MM.1S (cell line): ENCODE measurements at regions not wholly inside any gene's neighbourhood (a gene's known extent, or its start where the extent isn't known, plus 50 kb on each side); places are given as distances from the start of the nearest gene placed in this dataset.

Source experiments
- CTCF ChIP-seq: fragments of 300-600 bp; sonication (generic); IDR thresholded peaks from 2 replicates; pipeline ENCODE4 v1.5.1; 2016; ENCODE audit warnings: antibody characterized with exemption, low read length, mixed read lengths
- EZH2phosphoT487 ChIP-seq: fragments of 300-600 bp; sonication (generic); IDR thresholded peaks from 2 replicates; pipeline ENCODE4 v1.6.1; 2018; ENCODE audit warnings: antibody characterized with exemption, low read length

- no peak for TF ChIP-seq CTCF
- no peak for TF ChIP-seq EZH2phosphoT487
These were observed 68.4 kb downstream of the GGTLC2 start for GRCh38 chr22:22712666-22713365.
